IMR-90 (cell line): ENCODE measurements at regions not wholly inside any gene's neighbourhood (a gene's known extent, or its start where the extent isn't known, plus 50 kb on each side); places are given as distances from the start of the nearest gene placed in this dataset.

Experiments used
- CHD1 ChIP-seq: IDR thresholded peaks from 2 replicates; pipeline ENCODE4 v1.6.1; 2012; ENCODE audit warnings: low read depth, low read length, improper control_type of control experiment
- CTCF ChIP-seq: conservative IDR thresholded peaks from 2 replicates; pipeline ENCODE4 v1.5.1; 2012; ENCODE audit warnings: mild to moderate bottlenecking, low read depth, low read length, improper control_type of control experiment
- ELK1 ChIP-seq: fragments of 150-350 bp; IDR thresholded peaks from 2 replicates; pipeline ENCODE4 v1.6.1; 2016; ENCODE audit warnings: low read depth, mild to moderate bottlenecking, low read length, moderate library complexity, borderline replicate concordance
- NFE2L2 ChIP-seq: fragments of 150-350 bp; IDR thresholded peaks from 2 replicates; pipeline ENCODE4 v1.6.1; 2016; ENCODE audit warnings: low read depth, mild to moderate bottlenecking, low read length
- POLR2A ChIP-seq: IDR thresholded peaks from 2 replicates; pipeline ENCODE4 v1.6.1; 2012; ENCODE audit warnings: mild to moderate bottlenecking, low read depth, low read length
- RAD21 ChIP-seq: IDR thresholded peaks from 2 replicates; pipeline ENCODE4 v1.6.1; 2012; ENCODE audit warnings: low read length, improper control_type of control experiment
- RCOR1 ChIP-seq: IDR thresholded peaks from 2 replicates; pipeline ENCODE4 v1.6.1; 2012; ENCODE audit warnings: mild to moderate bottlenecking, low read length, improper control_type of control experiment; ENCODE audit not compliant: insufficient replicate concordance
- SMC3 ChIP-seq: fragments of 150-350 bp; IDR thresholded peaks from 2 replicates; pipeline ENCODE4 v1.6.1; 2016; ENCODE audit warnings: low read depth, mild to moderate bottlenecking, antibody characterized with exemption, low read length, moderate library complexity
- USF2 ChIP-seq: fragments of 150-350 bp; IDR thresholded peaks from 2 replicates; pipeline ENCODE4 v1.6.1; 2017; ENCODE audit warnings: mild to moderate bottlenecking, antibody characterized with exemption, low read length, low read depth

GRCh38 chr6:92864966-92865555 is 554.3 kb downstream of the EPHA7 start:
- TF ChIP-seq RCOR1 (no peak), CTCF (no peak), RAD21 (no peak), POLR2A (no peak), SMC3 (no peak), CHD1 (no peak), USF2 (no peak), NFE2L2 (no peak), ELK1 (no peak)
